Fibroblast of mammary gland (primary cell): ENCODE measurements at regions not wholly inside any gene's neighbourhood (a gene's known extent, or its start where the extent isn't known, plus 50 kb on each side); places are given as distances from the start of the nearest gene placed in this dataset.

Source experiments
- DNase-seq: peaks from one replicate; pipeline ENCODE4 v3.0.0-alpha.2; 2010; ENCODE audit warnings: low read depth
- H3K4me3 ChIP-seq: 2 replicates; pipeline ENCODE4 v1.5.1; 2011; ENCODE audit warnings: low read depth, mild to moderate bottlenecking, low read length, moderate library complexity; ENCODE audit not compliant: control insufficient read depth
- TF ChIP-seq, protein P1 (sequence below): conservative IDR thresholded peaks from 2 replicates; pipeline ENCODE4 v1.5.1; 2011; ENCODE audit warnings: low read depth, low read length, inconsistent platforms; ENCODE audit not compliant: control insufficient read depth, insufficient read depth

DNA sequence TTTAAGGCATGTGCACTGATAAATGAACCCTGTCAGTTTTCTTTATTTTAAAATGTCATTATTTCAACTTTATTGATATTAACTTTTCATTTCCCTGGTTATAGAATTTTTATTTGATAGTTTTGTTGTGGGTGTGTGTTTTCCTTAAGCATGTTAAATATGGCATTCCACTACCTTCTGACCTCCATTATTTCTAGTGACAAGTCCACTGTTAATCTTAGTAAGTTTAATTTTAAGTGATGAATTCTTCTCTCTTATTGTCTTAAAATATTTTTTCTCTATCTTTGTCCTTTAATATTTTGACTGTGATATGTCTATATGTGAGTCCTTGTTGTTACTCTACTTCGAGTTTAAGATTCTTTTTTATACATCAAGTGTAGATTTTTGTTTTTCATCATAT lies 685.7 kb downstream of the GALR1 start:
- DNase-seq: no peak
- H3K4me3 ChIP-seq: no peak overlapping the region
- TF ChIP-seq, protein P1, sequence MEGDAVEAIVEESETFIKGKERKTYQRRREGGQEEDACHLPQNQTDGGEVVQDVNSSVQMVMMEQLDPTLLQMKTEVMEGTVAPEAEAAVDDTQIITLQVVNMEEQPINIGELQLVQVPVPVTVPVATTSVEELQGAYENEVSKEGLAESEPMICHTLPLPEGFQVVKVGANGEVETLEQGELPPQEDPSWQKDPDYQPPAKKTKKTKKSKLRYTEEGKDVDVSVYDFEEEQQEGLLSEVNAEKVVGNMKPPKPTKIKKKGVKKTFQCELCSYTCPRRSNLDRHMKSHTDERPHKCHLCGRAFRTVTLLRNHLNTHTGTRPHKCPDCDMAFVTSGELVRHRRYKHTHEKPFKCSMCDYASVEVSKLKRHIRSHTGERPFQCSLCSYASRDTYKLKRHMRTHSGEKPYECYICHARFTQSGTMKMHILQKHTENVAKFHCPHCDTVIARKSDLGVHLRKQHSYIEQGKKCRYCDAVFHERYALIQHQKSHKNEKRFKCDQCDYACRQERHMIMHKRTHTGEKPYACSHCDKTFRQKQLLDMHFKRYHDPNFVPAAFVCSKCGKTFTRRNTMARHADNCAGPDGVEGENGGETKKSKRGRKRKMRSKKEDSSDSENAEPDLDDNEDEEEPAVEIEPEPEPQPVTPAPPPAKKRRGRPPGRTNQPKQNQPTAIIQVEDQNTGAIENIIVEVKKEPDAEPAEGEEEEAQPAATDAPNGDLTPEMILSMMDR: no peak

DNA sequence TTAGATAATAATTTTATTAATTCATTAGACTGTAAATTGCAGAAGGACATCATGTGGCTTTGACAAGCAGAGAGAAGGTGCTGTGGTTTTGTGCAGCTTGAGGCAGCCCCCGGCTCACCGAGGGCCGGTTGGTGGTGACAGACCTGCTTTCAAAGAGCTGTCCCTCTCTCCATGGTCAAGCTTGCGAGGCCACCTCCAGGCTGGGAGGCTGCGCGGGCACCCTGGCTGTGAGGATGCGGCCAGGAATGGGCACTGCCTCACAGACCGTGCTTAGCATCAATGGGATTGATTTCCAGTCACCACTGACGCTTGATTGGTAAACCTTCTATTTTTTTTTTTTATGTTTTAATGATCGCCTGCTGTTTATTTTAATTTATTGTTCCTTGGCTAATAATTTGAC lies 690.9 kb downstream of the GALR1 start:
- DNase-seq: no peak
- TF ChIP-seq, protein P1: no peak
- H3K4me3 ChIP-seq: no peak overlapping the region

DNA sequence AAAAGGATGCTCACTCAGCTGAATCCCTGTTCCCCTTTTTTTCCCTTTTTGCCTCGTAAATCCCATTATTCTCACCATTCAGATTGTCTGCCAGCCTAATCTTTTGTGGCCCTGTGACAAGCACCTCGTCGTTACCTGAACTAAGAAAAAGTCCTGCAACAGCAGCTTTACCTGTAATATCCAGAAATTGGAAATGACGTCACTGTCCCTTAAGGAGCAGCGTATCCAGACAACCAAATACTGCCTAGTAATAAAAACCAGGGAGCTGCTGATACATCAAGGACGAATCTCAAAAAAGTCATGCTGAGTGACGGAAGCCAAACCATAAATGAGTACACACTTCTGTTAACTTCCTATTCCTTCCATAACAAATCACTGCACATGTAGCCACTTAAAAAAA lies 694.9 kb downstream of the GALR1 start:
- H3K4me3 ChIP-seq: no peak overlapping the region
- no peak for DNase-seq
- TF ChIP-seq, protein P1: no peak

DNA sequence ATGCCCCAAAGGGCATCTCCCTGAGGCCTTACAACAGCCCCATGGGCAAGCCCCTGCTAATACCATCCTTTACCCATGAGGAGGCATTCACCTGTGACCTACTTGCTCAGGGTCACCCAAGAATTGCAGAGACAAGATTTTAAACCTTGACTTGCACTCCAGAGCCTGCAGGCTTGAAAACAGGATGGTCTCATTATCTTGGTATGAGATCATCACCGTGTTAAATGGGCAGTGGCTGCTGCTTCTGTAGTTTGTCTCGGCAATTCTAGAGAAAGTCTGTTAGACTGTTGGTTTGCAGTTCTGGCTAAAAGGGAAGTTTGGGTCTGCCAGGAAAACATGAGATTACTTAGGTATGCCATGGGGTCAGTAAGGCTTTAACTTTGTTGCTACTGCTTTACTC lies 698.9 kb downstream of the GALR1 start:
- H3K4me3 ChIP-seq: no peak overlapping the region
- TF ChIP-seq, protein P1: no peak
- DNase-seq: no peak

DNA sequence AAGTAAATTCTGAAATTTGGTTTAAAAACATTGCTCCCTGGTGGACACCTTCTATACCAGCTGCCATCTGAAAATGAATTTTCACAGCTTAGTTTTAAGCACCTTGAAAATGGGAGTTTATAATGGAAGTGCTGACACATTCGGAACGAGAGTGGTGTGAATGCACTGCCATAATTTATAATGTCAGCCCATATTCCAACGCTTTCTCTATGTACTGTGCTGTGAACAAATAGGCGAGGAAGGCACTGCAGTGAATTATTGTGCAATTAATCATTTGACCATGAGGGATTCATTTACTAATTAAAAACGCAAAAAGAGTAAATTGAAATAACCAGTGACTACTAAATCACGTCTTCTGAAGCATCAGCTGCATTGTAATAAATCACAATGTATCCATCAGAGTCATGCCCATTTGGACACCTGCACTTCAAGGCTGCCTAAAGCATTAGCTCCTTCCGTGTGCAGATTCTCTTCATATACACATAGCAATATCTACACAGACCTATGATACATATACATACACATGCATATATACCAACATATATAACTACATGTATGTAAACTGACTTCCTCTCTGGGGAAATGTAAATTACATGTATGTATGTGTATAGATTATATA lies 699.8 kb downstream of the GALR1 start:
- no peak for DNase-seq
- TF ChIP-seq, protein P1: no peak
- no peak overlapping the region for H3K4me3 ChIP-seq

DNA sequence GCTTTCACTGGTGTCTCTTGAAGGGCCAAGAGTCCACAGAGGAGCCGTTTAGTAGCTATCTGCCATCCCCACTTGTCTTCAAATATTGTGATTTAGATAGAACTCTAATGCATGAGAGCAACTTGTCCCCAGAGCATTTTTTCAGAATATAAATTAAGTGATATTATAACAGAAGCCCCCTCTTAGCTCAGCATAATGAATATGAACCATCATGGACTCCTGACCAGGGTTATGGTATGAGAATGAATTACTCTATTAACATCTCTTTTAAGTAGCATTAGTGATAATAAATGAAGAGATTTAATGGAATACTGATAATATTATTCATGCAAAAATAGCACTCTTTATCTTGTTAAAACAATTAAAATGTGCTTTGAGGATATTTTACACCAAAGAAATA lies 709.6 kb downstream of the GALR1 start:
- TF ChIP-seq, protein P1: no peak
- DNase-seq: no peak
- H3K4me3 ChIP-seq: no peak overlapping the region
